Colonic mucosa (tissue), 4 donors: ENCODE measurements at regions not wholly inside any gene's neighbourhood (a gene's known extent, or its start where the extent isn't known, plus 50 kb on each side); places are given as distances from the start of the nearest gene placed in this dataset.
"Not testable (repeated sequence)": the region's sequence is repeated elsewhere in the genome, so short reads cannot be mapped to it uniquely, and the experiment has no call there.

Experiments used
- DNase-seq: peaks from one replicate; pipeline ENCODE4 v3.0.0-alpha.2; 2020
- H3K27ac ChIP-seq: fragments of 200-600 bp; one replicate; pipeline ENCODE4 v1.8.0; 2021
- H3K27me3 ChIP-seq: fragments of 200-600 bp; one replicate; pipeline ENCODE4 v1.8.0; 2021
- H3K36me3 ChIP-seq: fragments of 200-600 bp; one replicate; pipeline ENCODE4 v1.8.0; 2021
- H3K4me1 ChIP-seq: fragments of 200-600 bp; one replicate; pipeline ENCODE4 v1.8.0; 2021; ENCODE audit warnings: mild to moderate bottlenecking
- H3K4me3 ChIP-seq: fragments of 200-600 bp; one replicate; pipeline ENCODE4 v1.8.0; 2021
- H3K9ac ChIP-seq, 2 donors: one replicate each; pipeline ENCODE4 v1.7.0; 2013; ENCODE audit warnings: control low read depth in 2 of 2, low read depth in 2 of 2, low read length in 2 of 2
- H3K9me3 ChIP-seq: fragments of 200-600 bp; one replicate; pipeline ENCODE4 v1.8.0; 2021
- intact Hi-C: fragments of 100-400 bp; cut with DNase I; formaldehyde crosslinking; loops from one replicate; pipeline ENCODE4 v1.14.1; 2022
- TF ChIP-seq, protein P1 (sequence below): fragments of 200-600 bp; IDR thresholded peaks from one replicate; pipeline ENCODE4 v1.8.0; 2022; ENCODE audit warnings: antibody characterized with exemption, mild to moderate bottlenecking
- donor health status: healthy.
- donor health status: DM: no; HTN: no; CAD: no.
- donor health status: DM: no; HTN: no; CAD: no.

DNA sequence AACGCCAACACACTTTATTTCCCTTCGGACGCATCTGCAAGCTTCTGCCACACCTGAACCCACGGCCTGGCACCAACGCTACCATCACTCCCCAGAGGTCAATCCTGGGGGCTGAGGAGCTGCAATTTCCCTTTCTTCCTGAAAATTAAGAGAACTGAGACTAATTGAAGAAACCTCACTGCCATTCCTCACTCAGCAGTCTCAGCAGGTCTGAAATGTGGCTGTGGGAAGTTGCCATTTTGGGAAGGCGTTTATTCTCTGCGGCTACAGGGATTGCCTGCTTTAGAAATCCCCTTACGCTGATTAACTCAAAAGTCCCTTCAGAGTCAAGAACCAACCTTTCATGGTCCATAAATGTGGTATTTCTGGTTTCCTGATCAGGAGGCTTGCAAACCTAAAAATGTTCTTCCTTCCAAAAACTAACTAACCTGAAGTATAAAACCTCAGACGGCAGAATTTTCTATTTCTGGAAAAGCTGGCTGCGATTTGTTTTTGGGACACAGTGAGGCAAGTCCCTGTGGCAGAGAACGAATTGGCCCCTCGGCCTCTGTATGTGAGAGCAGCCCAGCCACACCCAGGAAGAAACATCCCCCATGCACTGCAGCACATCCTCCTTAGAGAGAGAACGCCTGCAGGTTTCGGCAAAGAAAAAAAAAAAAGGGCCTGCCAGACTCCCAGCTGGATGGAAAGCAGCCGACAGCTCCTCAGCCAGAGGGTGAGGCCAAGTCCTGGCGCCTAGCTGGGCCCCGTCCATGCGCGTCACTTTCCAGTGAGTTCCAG is 5404.8 kb upstream of the TPTE start:
- H3K27ac ChIP-seq, H3K9me3 ChIP-seq, H3K36me3 ChIP-seq, H3K4me3 ChIP-seq, H3K27me3 ChIP-seq, H3K9ac ChIP-seq, intact Hi-C loops, H3K4me1 ChIP-seq, DNase-seq: not testable (repeated sequence)

GRCh38 chr21:5117135-5117534 is 5404.2 kb upstream of the TPTE start:
- DNase-seq, H3K9me3 ChIP-seq, H3K27me3 ChIP-seq, H3K36me3 ChIP-seq, H3K27ac ChIP-seq, H3K4me3 ChIP-seq, intact Hi-C loops, H3K9ac ChIP-seq, H3K4me1 ChIP-seq: not testable (repeated sequence)

DNA sequence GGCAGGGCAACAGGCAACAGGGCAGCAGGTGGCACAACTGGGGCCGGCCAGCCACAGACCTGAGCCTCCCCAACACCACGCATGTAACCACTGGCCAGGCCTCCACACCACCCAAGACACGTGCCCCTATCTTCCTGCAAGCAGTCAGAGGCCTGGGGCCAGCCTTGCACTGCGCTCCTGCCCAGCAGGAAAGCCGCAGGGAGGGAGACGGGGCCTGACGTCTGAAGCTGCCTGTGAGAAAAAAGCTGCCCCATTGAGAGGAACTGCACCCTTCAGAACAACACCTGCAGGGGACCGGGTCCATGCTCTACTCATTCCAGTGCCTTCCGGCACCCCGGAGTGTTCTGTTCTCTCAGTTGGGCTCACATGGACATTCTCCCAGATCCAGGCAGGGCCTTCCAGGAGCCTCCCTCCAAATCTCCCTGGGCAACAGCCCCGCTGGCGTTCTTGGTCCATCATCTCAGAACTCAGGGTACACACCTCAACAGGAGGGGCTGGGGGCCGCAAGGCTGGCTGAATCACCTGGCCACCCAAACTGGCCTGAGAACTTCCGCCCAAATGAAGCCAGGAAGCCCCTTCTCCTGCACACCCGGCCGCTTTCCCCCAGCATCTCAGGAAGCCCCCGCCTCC is 5403.6 kb upstream of the TPTE start:
- H3K36me3 ChIP-seq, intact Hi-C loops, H3K9ac ChIP-seq, H3K27me3 ChIP-seq, H3K9me3 ChIP-seq, H3K4me1 ChIP-seq, H3K27ac ChIP-seq, DNase-seq, H3K4me3 ChIP-seq: not testable (repeated sequence)

DNA sequence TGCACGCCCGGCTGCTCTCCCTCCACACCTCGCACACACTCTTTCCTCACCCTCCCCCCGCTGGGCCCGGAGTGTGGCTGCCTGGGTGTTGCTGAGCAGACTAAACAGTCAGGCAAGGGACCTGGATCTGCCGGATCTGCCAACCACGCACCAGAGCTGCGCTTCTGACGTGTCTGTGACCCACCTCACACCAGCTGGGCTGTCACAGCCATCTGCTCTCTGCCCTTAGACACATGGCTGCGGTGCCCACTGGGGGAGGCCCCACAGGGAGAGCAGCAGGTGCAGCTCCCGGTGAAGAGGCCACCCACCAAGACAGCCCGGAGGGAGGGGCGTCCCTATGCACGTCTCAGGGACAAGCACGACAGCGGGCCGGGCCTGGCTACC is 5403.1 kb upstream of the TPTE start:
- DNase-seq, intact Hi-C loops, H3K9me3 ChIP-seq, H3K36me3 ChIP-seq, H3K9ac ChIP-seq, H3K4me3 ChIP-seq, H3K27me3 ChIP-seq, H3K27ac ChIP-seq, H3K4me1 ChIP-seq: not testable (repeated sequence)

GRCh38 chr21:5119179-5119578 is 5402.2 kb upstream of the TPTE start:
- not testable (repeated sequence) for H3K9me3 ChIP-seq

GRCh38 chr21:5121399-5121798 is 5400.0 kb upstream of the TPTE start:
- H3K27me3 ChIP-seq, intact Hi-C loops, H3K36me3 ChIP-seq, H3K27ac ChIP-seq, H3K9me3 ChIP-seq, DNase-seq, H3K9ac ChIP-seq, H3K4me1 ChIP-seq, H3K4me3 ChIP-seq: not testable (repeated sequence)

More at GRCh38 chr21:5119179-5119578, 5402.2 kb upstream of the TPTE start:
- H3K36me3 ChIP-seq, intact Hi-C loops, H3K27me3 ChIP-seq, DNase-seq, H3K4me3 ChIP-seq, H3K27ac ChIP-seq, H3K9ac ChIP-seq, H3K4me1 ChIP-seq: not testable (repeated sequence)

DNA sequence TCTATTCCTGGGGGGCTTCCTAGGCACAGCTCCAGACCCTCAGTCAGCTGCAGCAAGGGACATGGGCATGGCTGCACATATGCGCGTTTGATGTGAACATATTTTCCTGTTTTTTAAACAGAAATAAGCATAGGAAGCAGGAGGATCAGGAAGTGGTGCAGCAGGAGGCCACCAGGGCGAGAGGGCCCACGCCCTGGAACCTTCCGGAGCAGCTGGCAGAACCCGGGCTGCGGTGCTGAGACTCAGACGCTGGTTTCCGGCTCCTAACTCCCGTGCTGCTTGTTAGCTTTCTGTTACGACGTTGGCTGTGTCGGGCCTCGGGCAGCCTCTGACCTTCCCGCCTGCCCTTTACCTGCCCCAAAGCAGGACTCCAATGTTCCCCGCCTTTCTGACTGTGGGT is 5399.5 kb upstream of the TPTE start:
- intact Hi-C loops, DNase-seq, H3K9ac ChIP-seq, H3K4me1 ChIP-seq, H3K27ac ChIP-seq, H3K9me3 ChIP-seq, H3K27me3 ChIP-seq, H3K36me3 ChIP-seq, H3K4me3 ChIP-seq: not testable (repeated sequence)

DNA sequence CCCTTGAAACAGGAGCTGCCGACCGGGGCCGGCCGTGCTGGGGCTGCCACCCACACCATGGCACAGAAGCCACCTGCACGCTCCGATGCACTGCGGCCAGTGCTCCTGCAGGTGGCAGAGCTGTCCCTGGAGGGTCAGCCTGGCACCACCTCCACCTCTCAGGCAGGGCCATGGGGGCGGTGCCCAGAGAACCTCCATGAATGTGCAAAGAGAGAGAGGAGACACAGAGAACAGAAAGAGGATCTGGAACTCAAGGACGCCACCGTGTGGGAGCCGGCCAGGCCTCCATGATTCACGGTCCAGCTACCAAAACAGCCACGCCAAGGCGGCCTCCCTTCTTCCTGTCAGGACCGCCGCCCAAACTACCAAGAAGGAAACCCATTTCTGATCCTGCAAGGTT is 5397.7 kb upstream of the TPTE start:
- H3K27ac ChIP-seq, H3K27me3 ChIP-seq, H3K4me1 ChIP-seq, H3K9me3 ChIP-seq, intact Hi-C loops, H3K9ac ChIP-seq, H3K4me3 ChIP-seq, H3K36me3 ChIP-seq: not testable (repeated sequence)
- TF ChIP-seq, protein P1, sequence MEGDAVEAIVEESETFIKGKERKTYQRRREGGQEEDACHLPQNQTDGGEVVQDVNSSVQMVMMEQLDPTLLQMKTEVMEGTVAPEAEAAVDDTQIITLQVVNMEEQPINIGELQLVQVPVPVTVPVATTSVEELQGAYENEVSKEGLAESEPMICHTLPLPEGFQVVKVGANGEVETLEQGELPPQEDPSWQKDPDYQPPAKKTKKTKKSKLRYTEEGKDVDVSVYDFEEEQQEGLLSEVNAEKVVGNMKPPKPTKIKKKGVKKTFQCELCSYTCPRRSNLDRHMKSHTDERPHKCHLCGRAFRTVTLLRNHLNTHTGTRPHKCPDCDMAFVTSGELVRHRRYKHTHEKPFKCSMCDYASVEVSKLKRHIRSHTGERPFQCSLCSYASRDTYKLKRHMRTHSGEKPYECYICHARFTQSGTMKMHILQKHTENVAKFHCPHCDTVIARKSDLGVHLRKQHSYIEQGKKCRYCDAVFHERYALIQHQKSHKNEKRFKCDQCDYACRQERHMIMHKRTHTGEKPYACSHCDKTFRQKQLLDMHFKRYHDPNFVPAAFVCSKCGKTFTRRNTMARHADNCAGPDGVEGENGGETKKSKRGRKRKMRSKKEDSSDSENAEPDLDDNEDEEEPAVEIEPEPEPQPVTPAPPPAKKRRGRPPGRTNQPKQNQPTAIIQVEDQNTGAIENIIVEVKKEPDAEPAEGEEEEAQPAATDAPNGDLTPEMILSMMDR = peak; percentile 19
- DNase-seq = peak; percentile 91

- H3K27ac ChIP-seq, H3K36me3 ChIP-seq, intact Hi-C loops, H3K27me3 ChIP-seq, H3K9me3 ChIP-seq, H3K4me1 ChIP-seq: not testable (repeated sequence)
- peak; percentile 97 for DNase-seq
- H3K4me3 ChIP-seq = peak overlapping the region; percentile 48
- H3K9ac ChIP-seq = peak overlapping the region in 1 of 2 donors; percentile 24
Observed at GRCh38 chr21:5128261-5128660, 5393.1 kb upstream of the TPTE start.

GRCh38 chr21:5133824-5134223 is 5387.6 kb upstream of the TPTE start:
- intact Hi-C loops, DNase-seq: not testable (repeated sequence)

GRCh38 chr21:5136406-5136805 is 5385.0 kb upstream of the TPTE start:
- H3K27ac ChIP-seq, H3K9me3 ChIP-seq, H3K27me3 ChIP-seq, H3K4me1 ChIP-seq, H3K36me3 ChIP-seq, H3K4me3 ChIP-seq, DNase-seq, H3K9ac ChIP-seq, intact Hi-C loops: not testable (repeated sequence)

More at GRCh38 chr21:5133824-5134223, 5387.6 kb upstream of the TPTE start:
- H3K4me1 ChIP-seq, H3K36me3 ChIP-seq, H3K9me3 ChIP-seq, H3K27me3 ChIP-seq, H3K27ac ChIP-seq, H3K4me3 ChIP-seq, H3K9ac ChIP-seq: not testable (repeated sequence)

- H3K4me3 ChIP-seq, H3K27me3 ChIP-seq, intact Hi-C loops, H3K9me3 ChIP-seq, H3K36me3 ChIP-seq, H3K27ac ChIP-seq, H3K9ac ChIP-seq, H3K4me1 ChIP-seq: not testable (repeated sequence)
- DNase-seq = peak; percentile 6
Observed at GRCh38 chr21:5137006-5137405, 5384.4 kb upstream of the TPTE start.

DNA sequence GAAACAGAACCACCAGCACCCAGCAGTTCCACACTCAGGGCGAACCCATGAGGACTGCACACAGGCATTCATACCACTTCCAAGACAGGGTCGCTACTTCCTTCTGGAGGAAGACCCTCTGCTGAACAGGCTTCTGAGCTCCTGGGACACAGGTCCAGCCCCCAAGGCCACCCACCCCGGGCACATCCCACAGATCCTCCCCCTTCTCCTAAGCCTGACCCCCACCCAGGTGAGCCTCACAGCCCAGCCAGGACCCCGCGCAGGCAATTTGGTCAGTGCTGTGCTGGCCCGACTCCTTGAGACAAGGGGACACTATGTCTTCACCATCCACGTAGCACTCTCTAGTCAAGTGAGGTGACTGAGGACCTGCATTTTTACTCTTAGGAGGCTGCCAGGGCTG is 5382.7 kb upstream of the TPTE start:
- H3K4me3 ChIP-seq, intact Hi-C loops, H3K4me1 ChIP-seq, H3K9me3 ChIP-seq, DNase-seq, H3K27ac ChIP-seq, H3K36me3 ChIP-seq, H3K27me3 ChIP-seq, H3K9ac ChIP-seq: not testable (repeated sequence)
